ENCODE measurements at regions not wholly inside any gene's neighbourhood (a gene's known extent, or its start where the extent isn't known, plus 50 kb on each side); places are given as distances from the start of the nearest gene placed in this dataset.

DNA sequence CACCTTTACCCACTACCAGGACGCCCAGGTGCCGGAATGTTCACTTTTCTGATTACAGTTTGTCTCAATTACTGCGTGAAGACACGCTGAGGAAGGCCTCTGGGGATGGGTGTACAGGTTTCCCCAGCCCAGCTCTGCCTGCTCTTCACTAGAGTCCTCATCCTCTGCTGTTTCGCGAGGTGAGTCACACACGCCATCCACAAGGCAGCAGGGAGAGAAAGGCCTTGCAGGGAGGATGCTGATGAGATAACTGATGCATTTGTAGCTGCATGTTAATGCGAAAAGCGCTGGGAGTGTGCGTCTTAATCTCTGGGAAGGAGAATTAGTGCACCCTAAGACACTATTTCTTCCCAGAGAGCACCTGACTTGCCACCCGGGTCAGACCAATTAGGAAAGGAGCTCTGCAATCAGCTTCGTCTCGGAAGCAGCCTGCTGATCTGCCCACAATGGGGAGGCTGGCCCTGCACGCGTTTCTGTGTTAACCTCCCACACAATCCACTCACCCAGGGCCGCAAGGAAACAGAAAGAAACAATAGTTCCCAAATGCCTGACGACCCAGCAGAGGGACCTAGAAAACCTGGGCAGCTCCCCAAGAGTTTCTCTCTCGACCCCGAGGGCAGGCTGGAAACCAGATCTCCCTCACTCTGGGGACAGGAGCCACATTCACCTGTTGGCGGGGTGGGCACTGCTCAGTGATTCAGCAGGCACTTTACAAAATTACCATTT is 578.7 kb downstream of the GLRX3 start:
- no peak for TF ChIP-seq POLR2A (IDR thresholded peaks at IDR 0.05)
- TF ChIP-seq, protein P1, sequence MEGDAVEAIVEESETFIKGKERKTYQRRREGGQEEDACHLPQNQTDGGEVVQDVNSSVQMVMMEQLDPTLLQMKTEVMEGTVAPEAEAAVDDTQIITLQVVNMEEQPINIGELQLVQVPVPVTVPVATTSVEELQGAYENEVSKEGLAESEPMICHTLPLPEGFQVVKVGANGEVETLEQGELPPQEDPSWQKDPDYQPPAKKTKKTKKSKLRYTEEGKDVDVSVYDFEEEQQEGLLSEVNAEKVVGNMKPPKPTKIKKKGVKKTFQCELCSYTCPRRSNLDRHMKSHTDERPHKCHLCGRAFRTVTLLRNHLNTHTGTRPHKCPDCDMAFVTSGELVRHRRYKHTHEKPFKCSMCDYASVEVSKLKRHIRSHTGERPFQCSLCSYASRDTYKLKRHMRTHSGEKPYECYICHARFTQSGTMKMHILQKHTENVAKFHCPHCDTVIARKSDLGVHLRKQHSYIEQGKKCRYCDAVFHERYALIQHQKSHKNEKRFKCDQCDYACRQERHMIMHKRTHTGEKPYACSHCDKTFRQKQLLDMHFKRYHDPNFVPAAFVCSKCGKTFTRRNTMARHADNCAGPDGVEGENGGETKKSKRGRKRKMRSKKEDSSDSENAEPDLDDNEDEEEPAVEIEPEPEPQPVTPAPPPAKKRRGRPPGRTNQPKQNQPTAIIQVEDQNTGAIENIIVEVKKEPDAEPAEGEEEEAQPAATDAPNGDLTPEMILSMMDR (IDR thresholded peaks at IDR 0.05) = no peak

Measured in right lobe of liver (tissue), 4 donors.